Heart right ventricle (tissue), 16 donors: ENCODE measurements at regions not wholly inside any gene's neighbourhood (a gene's known extent, or its start where the extent isn't known, plus 50 kb on each side); places are given as distances from the start of the nearest gene placed in this dataset.

Experiments
- ATAC-seq, 8 donors: fragments of 200-7000 bp; cut with Tn5 transposase; one replicate each; pipeline ENCODE4 v1.9.1; 2020; ENCODE audit warnings: mild to moderate bottlenecking in 8 of 8, moderate library complexity in 8 of 8, moderate number of reproducible peaks in 1 of 8
- DNase-seq, 2 donors: peaks; one replicate each; pipeline ENCODE4 v3.0.0-alpha.2; 2020
- H3K27ac ChIP-seq, 10 donors: fragments of 200-600 bp; sonication (generic) in 2 of 10; one replicate each; pipeline versions ENCODE4 v1.5.0 to v1.8.0; 2020 to 2022; ENCODE audit warnings: mild to moderate bottlenecking in 3 of 10
- H3K27me3 ChIP-seq, 7 donors: fragments of 200-600 bp; one replicate each; pipeline ENCODE4 v1.8.0; 2021 to 2022; ENCODE audit warnings: mild to moderate bottlenecking in 2 of 7
- H3K36me3 ChIP-seq, 9 donors: fragments of 200-600 bp; sonication (generic) in 1 of 9; one replicate each; pipeline versions ENCODE4 v1.5.0 to v1.8.0; 2020 to 2022; ENCODE audit warnings: mild to moderate bottlenecking in 2 of 9
- H3K4me1 ChIP-seq, 9 donors: fragments of 200-600 bp; sonication (generic) in 1 of 9; one replicate each; pipeline versions ENCODE4 v1.5.0 to v1.8.0; 2020 to 2022; ENCODE audit warnings: mild to moderate bottlenecking in 4 of 9
- H3K4me3 ChIP-seq, 10 donors: fragments of 200-600 bp; sonication (generic) in 2 of 10; one replicate each; pipeline versions ENCODE4 v1.5.0 to v1.8.0; 2020 to 2022; ENCODE audit warnings: mild to moderate bottlenecking in 7 of 10, moderate library complexity in 2 of 10
- H3K9me3 ChIP-seq, 11 donors: fragments of 200-600 bp in 10 of 11; sonication (generic) in 2 of 11; one replicate each; pipeline versions ENCODE4 v1.5.0 to v1.8.0; 2013 to 2022; ENCODE audit warnings: mild to moderate bottlenecking in 2 of 11, control low read depth in 1 of 11, moderate library complexity in 1 of 11
- CTCF ChIP-seq, 9 donors: fragments of 200-600 bp; sonication (generic) in 2 of 9; IDR thresholded peaks; one replicate each; pipeline versions ENCODE4 v1.5.0 to v1.8.0; 2021 to 2022; ENCODE audit warnings: antibody characterized with exemption in 9 of 9, mild to moderate bottlenecking in 5 of 9, moderate library complexity in 1 of 9
- WGBS, 2 donors: extraction: QIAGEN DNeasy Blood & Tissue Kit; methylation state at CpG; one replicate each; pipeline ENCODE4 v1.1.7; 2013; ENCODE audit warnings: inconsistent platforms in 1 of 2; 5-methylcytosine and 5-hydroxymethylcytosine counted together
- intact Hi-C, 10 donors: fragments of 100-400 bp; cut with DNase I; formaldehyde crosslinking; loops; one replicate each; pipeline versions ENCODE4 v1.11.1 to v1.14.2; 2022
- donor health status: Arrhythmogenic right ventricular cardiomyopathy.
- donor health status: ischemic (EF 13 %, LVEDD 7.1; RV severe dilation, severe dysfunction).
- donor health status: healthy with polysubstance abuse.
- donor health status: DM: no; HTN: yes; CAD: no.
- donor health status: DM: no; HTN: no; CAD: no.
- donor health status: ischemic (EF 25% LVEDD 6.9; RV normal size, moderate dysfunction).
- donor health status: ischemic (EF 25% LVEDD 5.7; RV mildly dilated, moderate dysfunction).
- donor health status: healthy.
- donor health status: DM: yes; HTN: yes; CAD: no.
- donor health status: Ischemic cardiomyopathy.
- donor health status: ischemic (EF 35%, LVEDD 5.7; RV mildly dilated, moderate dysfunction).
- donor health status: nonischemic (EF 11% LVEDD 7.7; RV severe dilation, severe dysfunction).
- donor health status: DM: yes; HTN: yes; CAD: no.
- donor health status: PGD.
- donor health status: ischemic (EF 29% LVEDD 5.4; RV normal size, mild dysfunction).
- donor health status: nonischemic (EF 23%, LVEDD 6.1; RV moderate dilation, normal function).

- no peaks in the 10 kb centered on the region for H3K36me3 ChIP-seq
- H3K4me3 ChIP-seq = no peak overlapping the region
- TF ChIP-seq CTCF (IDR thresholded peaks at IDR 0.05) = no peak
- H3K27me3 ChIP-seq = peaks cover 0 to 15% (median 0%) of the 10 kb centered on the region in 7 donors
- 90 to 91% methylated on average over 8 of the region's 8 CpGs for WGBS, 2 donors
- DNase-seq = no peak
- H3K27ac ChIP-seq = no peak overlapping the region
- no peaks in the 10 kb centered on the region for H3K4me1 ChIP-seq
- H3K9me3 ChIP-seq = peaks cover 0 to 12% (median 0%) of the 10 kb centered on the region in 11 donors
- intact Hi-C loops = no loop called here
- no peak for ATAC-seq
Observed at GRCh38 chr6:33925936-33926335, 122.1 kb upstream of the MLN start.

GRCh38 chr6:33925210-33925609 is 121.4 kb upstream of the MLN start:
- no peak for TF ChIP-seq CTCF (IDR thresholded peaks at IDR 0.05)
- Histone ChIP-seq H3K36me3 (no peaks in the 10 kb centered on the region), H3K27ac (no peak overlapping the region), H3K4me1 (no peaks in the 10 kb centered on the region), H3K4me3 (no peak overlapping the region), H3K9me3 (peaks cover 0 to 12% (median 0%) of the 10 kb centered on the region in 11 donors), H3K27me3 (peaks cover 0 to 22% (median 0%) of the 10 kb centered on the region in 7 donors)
- intact Hi-C loops = no loop called here
- ATAC-seq (no peak), DNase-seq (no peak)
- 81 to 83% methylated on average over 7 of the region's 7 CpGs for WGBS, 2 donors

- Histone ChIP-seq H3K36me3 (no peaks in the 10 kb centered on the region), H3K4me3 (no peak overlapping the region), H3K27ac (no peak overlapping the region), H3K27me3 (peaks cover 0 to 25% (median 0%) of the 10 kb centered on the region in 7 donors), H3K4me1 (no peaks in the 10 kb centered on the region), H3K9me3 (peaks cover 0 to 12% (median 0%) of the 10 kb centered on the region in 11 donors)
- TF ChIP-seq CTCF (IDR thresholded peaks at IDR 0.05) = no peak
- WGBS, 2 donors = 88 to 92% methylated on average over 4 of the region's 4 CpGs
- intact Hi-C loops = no loop called here
- ATAC-seq = no peak
- DNase-seq = no peak
Observed at GRCh38 chr6:33924681-33925080, 120.9 kb upstream of the MLN start.

- intact Hi-C loops = no loop called here
- Histone ChIP-seq H3K4me1 (no peaks in the 10 kb centered on the region), H3K36me3 (no peaks in the 10 kb centered on the region), H3K4me3 (no peak overlapping the region), H3K27ac (no peak overlapping the region), H3K9me3 (peaks cover 0 to 10% (median 0%) of the 10 kb centered on the region in 11 donors), H3K27me3 (peaks cover 0 to 32% (median 0%) of the 10 kb centered on the region in 7 donors)
- ATAC-seq (no peak), DNase-seq (no peak)
- WGBS, 2 donors = 59 to 64% methylated on average over 10 of the region's 10 CpGs
- no peak for TF ChIP-seq CTCF (IDR thresholded peaks at IDR 0.05)
Observed at GRCh38 chr6:33923857-33924514, 120.2 kb upstream of the MLN start.
